Gastroesophageal sphincter (tissue), 3 donors: ENCODE measurements at regions not wholly inside any gene's neighbourhood (a gene's known extent, or its start where the extent isn't known, plus 50 kb on each side); places are given as distances from the start of the nearest gene placed in this dataset.

Experiments used
- CTCF ChIP-seq, 4 experiments: fragments of 200-600 bp in 2 of 4; fragments of 450-650 bp in 2 of 4; sonication (generic) in 1 of 4; IDR thresholded peaks; one replicate each; pipeline ENCODE4 v1.5.1; 2017 to 2019; ENCODE audit warnings: antibody characterized with exemption in 4 of 4, mild to moderate bottlenecking in 2 of 4, moderate library complexity in 2 of 4
- POLR2AphosphoS5 ChIP-seq: sonication (generic); formaldehyde crosslinking; IDR thresholded peaks from one replicate; pipeline ENCODE4 v1.6.1; 2017; ENCODE audit warnings: antibody characterized with exemption

GRCh38 chr5:56359809-56360685, 126.9 kb upstream of the ANKRD55 start:
- no peak for TF ChIP-seq CTCF (IDR thresholded peaks at IDR 0.05)
- TF ChIP-seq POLR2AphosphoS5, result no peak
